H9 (cell line): ENCODE measurements at regions not wholly inside any gene's neighbourhood (a gene's known extent, or its start where the extent isn't known, plus 50 kb on each side); places are given as distances from the start of the nearest gene placed in this dataset.
A peak's percentile ranks its signal among the peaks of the same experiment; 100 is the strongest.

Source experiments
- DNase-seq: peaks from one replicate; pipeline ENCODE4 v3.0.0-alpha.2; 2017
- H2AFZ ChIP-seq: one replicate; pipeline ENCODE4 v1.6.1; 2013; ENCODE audit warnings: mild to moderate bottlenecking, low read length, control low read depth, moderate library complexity
- H2AK5ac ChIP-seq: 2 replicates; pipeline ENCODE4 v1.6.1; 2013; ENCODE audit warnings: low read length, control low read depth, mixed read lengths; ENCODE audit not compliant: insufficient read length
- H2BK120ac ChIP-seq: one replicate; pipeline ENCODE4 v1.6.1; 2013; ENCODE audit warnings: low read depth, mild to moderate bottlenecking, low read length, control low read depth, inconsistent platforms; ENCODE audit not compliant: poor library complexity, severe bottlenecking
- H2BK12ac ChIP-seq: 2 replicates; pipeline ENCODE4 v1.6.1; 2013; ENCODE audit warnings: low read length, control low read depth, mixed read lengths, low read depth; ENCODE audit not compliant: insufficient read length
- H2BK15ac ChIP-seq: 2 replicates; pipeline ENCODE4 v1.6.1; 2013; ENCODE audit warnings: low read depth, low read length, control low read depth
- H2BK20ac ChIP-seq: one replicate; pipeline ENCODE4 v1.6.1; 2013; ENCODE audit warnings: low read depth, mild to moderate bottlenecking, low read length, control low read depth, inconsistent platforms; ENCODE audit not compliant: poor library complexity, severe bottlenecking
- H2BK5ac ChIP-seq: 2 replicates; pipeline ENCODE4 v1.6.1; 2013; ENCODE audit warnings: low read length, control low read depth, mixed read lengths; ENCODE audit not compliant: insufficient read length
- H3K14ac ChIP-seq: 2 replicates; pipeline ENCODE4 v1.6.1; 2013; ENCODE audit warnings: low read length, control low read depth; ENCODE audit not compliant: insufficient read depth
- H3K18ac ChIP-seq: 2 replicates; pipeline ENCODE4 v1.6.1; 2013; ENCODE audit warnings: low read depth, mild to moderate bottlenecking, mixed read lengths, low read length, control low read depth; ENCODE audit not compliant: insufficient read length
- H3K23ac ChIP-seq: 2 replicates; pipeline ENCODE4 v1.6.1; 2013; ENCODE audit warnings: low read length, control low read depth, mixed read lengths, low read depth; ENCODE audit not compliant: insufficient read length
- H3K23me2 ChIP-seq: 2 replicates; pipeline ENCODE4 v1.6.1; 2013; ENCODE audit warnings: low read depth, mild to moderate bottlenecking, mixed read lengths, low read length, control low read depth; ENCODE audit not compliant: insufficient read length, poor library complexity, severe bottlenecking
- H3K27ac ChIP-seq: 2 replicates; pipeline ENCODE4 v1.5.1; 2013; ENCODE audit warnings: low read length, control low read depth, mixed read lengths, low read depth; ENCODE audit not compliant: insufficient read length
- H3K27me3 ChIP-seq: 2 replicates; pipeline ENCODE4 v1.6.1; 2013; ENCODE audit warnings: low read length, control low read depth, inconsistent platforms; ENCODE audit not compliant: insufficient read depth
- H3K4ac ChIP-seq: 2 replicates; pipeline ENCODE4 v1.6.1; 2013; ENCODE audit warnings: low read depth, mild to moderate bottlenecking, control low read depth, inconsistent platforms, low read length, moderate library complexity
- H3K4me1 ChIP-seq: 2 replicates; pipeline ENCODE4 v1.6.1; 2013; ENCODE audit warnings: low read length, control low read depth, inconsistent platforms; ENCODE audit not compliant: insufficient read depth
- H3K4me2 ChIP-seq: 2 replicates; pipeline ENCODE4 v1.6.1; 2013; ENCODE audit warnings: low read length, control low read depth, mixed read lengths; ENCODE audit not compliant: insufficient read length, insufficient read depth
- H3K56ac ChIP-seq: 2 replicates; pipeline ENCODE4 v1.6.1; 2013; ENCODE audit warnings: low read depth, mild to moderate bottlenecking, mixed read lengths, low read length, control low read depth; ENCODE audit not compliant: insufficient read length
- H3K79me1 ChIP-seq: 2 replicates; pipeline ENCODE4 v1.6.1; 2013; ENCODE audit warnings: low read depth, mild to moderate bottlenecking, moderate library complexity, low read length, control low read depth, inconsistent platforms; ENCODE audit not compliant: insufficient read depth, poor library complexity, severe bottlenecking
- H3K79me2 ChIP-seq: 2 replicates; pipeline ENCODE4 v1.6.1; 2013; ENCODE audit warnings: low read length, control low read depth, inconsistent platforms; ENCODE audit not compliant: insufficient read depth
- H3K9ac ChIP-seq: 2 replicates; pipeline ENCODE4 v1.6.1; 2013; ENCODE audit warnings: low read length, control low read depth, mixed read lengths; ENCODE audit not compliant: insufficient read length; ENCODE audit errors: extremely low read depth
- H3K9me3 ChIP-seq: one replicate; pipeline ENCODE4 v1.6.1; 2013; ENCODE audit warnings: low read depth, low read length, inconsistent platforms; ENCODE audit not compliant: control insufficient read depth
- H3T11ph ChIP-seq: one replicate; pipeline ENCODE4 v1.6.1; 2013; ENCODE audit warnings: mild to moderate bottlenecking, low read length, control low read depth, inconsistent platforms
- H4K20me1 ChIP-seq: one replicate; pipeline ENCODE4 v1.6.1; 2013; ENCODE audit not compliant: control insufficient read depth, insufficient read length, insufficient read depth
- H4K5ac ChIP-seq: 2 replicates; pipeline ENCODE4 v1.6.1; 2013; ENCODE audit warnings: low read depth, mild to moderate bottlenecking, mixed read lengths, low read length, control low read depth; ENCODE audit not compliant: insufficient read length
- H4K8ac ChIP-seq: replicated peaks from 2 replicates; pipeline ENCODE4 v1.6.1; 2013; ENCODE audit warnings: low read length, control low read depth, mixed read lengths, low read depth; ENCODE audit not compliant: insufficient read length
- H4K91ac ChIP-seq: 2 replicates; pipeline ENCODE4 v1.6.1; 2013; ENCODE audit warnings: low read depth, mild to moderate bottlenecking, moderate library complexity, mixed read lengths, low read length, control low read depth; ENCODE audit not compliant: insufficient read length
- H3K27ac Mint-ChIP-seq, 3 experiments: 2 replicates in 2 of 3; 3 replicates in 1 of 3; pipeline ENCODE4 v1.8.0; 2020 to 2021; ENCODE audit warnings: mixed read lengths in 3 of 3, mild to moderate bottlenecking in 1 of 3, moderate library complexity in 1 of 3
- H3K27me3 Mint-ChIP-seq: 2 replicates; pipeline ENCODE4 v1.8.0; 2021; ENCODE audit warnings: low read depth, mild to moderate bottlenecking, moderate library complexity, mixed read lengths
- H3K36me3 Mint-ChIP-seq, 3 experiments: 2 replicates in 2 of 3; 3 replicates in 1 of 3; pipeline ENCODE4 v1.8.0; 2020 to 2021; ENCODE audit warnings: low read depth in 3 of 3, mixed read lengths in 3 of 3; ENCODE audit not compliant: insufficient read depth in 1 of 3
- H3K4me1 Mint-ChIP-seq, 2 experiments: 2 replicates each; pipeline ENCODE4 v1.8.0; 2020; ENCODE audit warnings: mixed read lengths in 2 of 2
- H3K4me3 Mint-ChIP-seq, 2 experiments: 2 replicates in 1 of 2; 3 replicates in 1 of 2; pipeline ENCODE4 v1.8.0; 2020 to 2021; ENCODE audit warnings: mild to moderate bottlenecking in 2 of 2, mixed read lengths in 2 of 2, moderate library complexity in 1 of 2
- H3K9me3 Mint-ChIP-seq, 2 experiments: 2 replicates in 1 of 2; 3 replicates in 1 of 2; pipeline ENCODE4 v1.8.0; 2020; ENCODE audit warnings: mild to moderate bottlenecking in 2 of 2, mixed read lengths in 2 of 2, moderate library complexity in 1 of 2
- WGBS: extraction: QIAGEN DNeasy Blood & Tissue Kit; methylation state at CpG from one replicate; pipeline ENCODE4 v1.1.7; 2013; ENCODE audit warnings: missing lambda C conversion rate, low lambda C conversion rate, mixed read lengths; ENCODE audit not compliant: insufficient read length; ENCODE audit errors: extremely low coverage; 5-methylcytosine and 5-hydroxymethylcytosine counted together
- TF ChIP-seq, protein P1 (sequence below): fragments of 200-600 bp; sonication (generic); conservative IDR thresholded peaks from 3 replicates; pipeline ENCODE4 v1.8.0; 2021; ENCODE audit warnings: antibody characterized with exemption, mild to moderate bottlenecking

GRCh38 chr18:78521136-78521535 is 458.5 kb upstream of the SALL3 start:
- H2BK20ac ChIP-seq: no peak overlapping the region
- H3K79me2 ChIP-seq: no peaks in the 10 kb centered on the region
- no peaks in the 10 kb centered on the region for H4K20me1 ChIP-seq
- TF ChIP-seq, protein P1, sequence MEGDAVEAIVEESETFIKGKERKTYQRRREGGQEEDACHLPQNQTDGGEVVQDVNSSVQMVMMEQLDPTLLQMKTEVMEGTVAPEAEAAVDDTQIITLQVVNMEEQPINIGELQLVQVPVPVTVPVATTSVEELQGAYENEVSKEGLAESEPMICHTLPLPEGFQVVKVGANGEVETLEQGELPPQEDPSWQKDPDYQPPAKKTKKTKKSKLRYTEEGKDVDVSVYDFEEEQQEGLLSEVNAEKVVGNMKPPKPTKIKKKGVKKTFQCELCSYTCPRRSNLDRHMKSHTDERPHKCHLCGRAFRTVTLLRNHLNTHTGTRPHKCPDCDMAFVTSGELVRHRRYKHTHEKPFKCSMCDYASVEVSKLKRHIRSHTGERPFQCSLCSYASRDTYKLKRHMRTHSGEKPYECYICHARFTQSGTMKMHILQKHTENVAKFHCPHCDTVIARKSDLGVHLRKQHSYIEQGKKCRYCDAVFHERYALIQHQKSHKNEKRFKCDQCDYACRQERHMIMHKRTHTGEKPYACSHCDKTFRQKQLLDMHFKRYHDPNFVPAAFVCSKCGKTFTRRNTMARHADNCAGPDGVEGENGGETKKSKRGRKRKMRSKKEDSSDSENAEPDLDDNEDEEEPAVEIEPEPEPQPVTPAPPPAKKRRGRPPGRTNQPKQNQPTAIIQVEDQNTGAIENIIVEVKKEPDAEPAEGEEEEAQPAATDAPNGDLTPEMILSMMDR: no peak
- H3K56ac ChIP-seq: no peak overlapping the region
- no peaks in the 10 kb centered on the region; a peak in 1 of 7 replicates for H3K36me3 Mint-ChIP-seq
- H4K8ac ChIP-seq: no peak overlapping the region
- H2BK5ac ChIP-seq: no peak overlapping the region
- no peaks in the 10 kb centered on the region for H3K27me3 ChIP-seq
- H3K9me3 ChIP-seq: no peaks in the 10 kb centered on the region
- no peaks in the 10 kb centered on the region for H3K23me2 ChIP-seq
- H4K91ac ChIP-seq: no peak overlapping the region
- H2BK120ac ChIP-seq: no peak overlapping the region
- no peak overlapping the region for H3K27ac ChIP-seq
- H3K27me3 Mint-ChIP-seq: peaks cover 5% of the 10 kb centered on the region
- no peaks in the 10 kb centered on the region for H3K9me3 Mint-ChIP-seq
- no peak overlapping the region for H2AFZ ChIP-seq
- H3K79me1 ChIP-seq: no peaks in the 10 kb centered on the region
- H3K4me1 Mint-ChIP-seq: no peaks in the 10 kb centered on the region
- H3K18ac ChIP-seq: no peak overlapping the region
- no peak overlapping the region for H2BK12ac ChIP-seq
- H3K4me2 ChIP-seq: no peak overlapping the region
- no peak overlapping the region for H2BK15ac ChIP-seq
- H3K4ac ChIP-seq: no peak overlapping the region
- H3K4me1 ChIP-seq: no peaks in the 10 kb centered on the region
- peak overlapping the region in 1 of 3 experiments; percentile 29; a peak in 1 of 7 replicates for H3K27ac Mint-ChIP-seq
- no CpG with 5 or more reads among the region's 11 CpGs for WGBS
- no peak overlapping the region for H2AK5ac ChIP-seq
- no peak overlapping the region for H4K5ac ChIP-seq
- no peak for DNase-seq
- no peak overlapping the region for H3K23ac ChIP-seq
- H3K9ac ChIP-seq: no peak overlapping the region
- no peak overlapping the region for H3T11ph ChIP-seq
- H3K14ac ChIP-seq: no peak overlapping the region
- no peak overlapping the region for H3K4me3 Mint-ChIP-seq
